ENCODE measurements at regions not wholly inside any gene's neighbourhood (a gene's known extent, or its start where the extent isn't known, plus 50 kb on each side); places are given as distances from the start of the nearest gene placed in this dataset.

- no peak overlapping the region for H3K4me3 ChIP-seq (ENCODE audit: low read depth, low read length)
- DNase-seq (ENCODE audit: low read depth), result no peak
- TF ChIP-seq CTCF (IDR thresholded peaks at IDR 0.05; ENCODE audit: low read depth, low read length) (no peak), POLR2A (IDR thresholded peaks at IDR 0.05; ENCODE audit: extremely low read depth, insufficient read length) (no peak), MAX (IDR thresholded peaks at IDR 0.05; ENCODE audit: low read depth, low read length) (no peak), MYC (IDR thresholded peaks at IDR 0.05; ENCODE audit: low read depth, low read length) (no peak)
Observed at GRCh38 chr16:76835779-76836300, 355.1 kb upstream of the MON1B start.

- TF ChIP-seq CTCF (IDR thresholded peaks at IDR 0.05; ENCODE audit: low read depth, low read length), result no peak
- H3K4me3 ChIP-seq (ENCODE audit: low read depth, low read length), result no peak overlapping the region
- no peak for DNase-seq (ENCODE audit: low read depth)
Observed at GRCh38 chr16:76837872-76838271, 353.1 kb upstream of the MON1B start.

GRCh38 chr16:76854234-76854633 is 336.8 kb upstream of the MON1B start:
- DNase-seq (ENCODE audit: low read depth), result no peak

GRCh38 chr16:76856112-76856511 is 334.9 kb upstream of the MON1B start:
- no peak overlapping the region for H3K4me3 ChIP-seq (ENCODE audit: low read depth, low read length)

More at GRCh38 chr16:76854234-76854633, 336.8 kb upstream of the MON1B start:
- H3K4me3 ChIP-seq (ENCODE audit: low read depth, low read length), result no peak overlapping the region
- TF ChIP-seq MAX (IDR thresholded peaks at IDR 0.05; ENCODE audit: low read depth, low read length), result no peak

GRCh38 chr16:76857402-76857801 is 333.6 kb upstream of the MON1B start:
- no peak for DNase-seq (ENCODE audit: low read depth)
- no peak for TF ChIP-seq POLR2A (IDR thresholded peaks at IDR 0.05; ENCODE audit: extremely low read depth, insufficient read length)
- no peak for TF ChIP-seq MYC (IDR thresholded peaks at IDR 0.05; ENCODE audit: low read depth, low read length)
- TF ChIP-seq CTCF (IDR thresholded peaks at IDR 0.05; ENCODE audit: low read depth, low read length), result no peak
- TF ChIP-seq MAX (IDR thresholded peaks at IDR 0.05; ENCODE audit: low read depth, low read length), result no peak
- no peak overlapping the region for H3K4me3 ChIP-seq (ENCODE audit: low read depth, low read length)

More at GRCh38 chr16:76856112-76856511, 334.9 kb upstream of the MON1B start:
- no peak for DNase-seq (ENCODE audit: low read depth)
- no peak for TF ChIP-seq CTCF (IDR thresholded peaks at IDR 0.05; ENCODE audit: low read depth, low read length)
- no peak for TF ChIP-seq MYC (IDR thresholded peaks at IDR 0.05; ENCODE audit: low read depth, low read length)
- no peak for TF ChIP-seq MAX (IDR thresholded peaks at IDR 0.05; ENCODE audit: low read depth, low read length)
- no peak for TF ChIP-seq POLR2A (IDR thresholded peaks at IDR 0.05; ENCODE audit: extremely low read depth, insufficient read length)

- no peak overlapping the region for H3K4me3 ChIP-seq (ENCODE audit: low read depth, low read length)
- DNase-seq (ENCODE audit: low read depth), result no peak
- TF ChIP-seq MAX (IDR thresholded peaks at IDR 0.05; ENCODE audit: low read depth, low read length) (no peak), MYC (IDR thresholded peaks at IDR 0.05; ENCODE audit: low read depth, low read length) (no peak), POLR2A (IDR thresholded peaks at IDR 0.05; ENCODE audit: extremely low read depth, insufficient read length) (no peak), CTCF (IDR thresholded peaks at IDR 0.05; ENCODE audit: low read depth, low read length) (no peak)
Observed at GRCh38 chr16:76862901-76863300, 328.1 kb upstream of the MON1B start.
